ENCODE measurements at regions not wholly inside any gene's neighbourhood (a gene's known extent, or its start where the extent isn't known, plus 50 kb on each side); places are given as distances from the start of the nearest gene placed in this dataset.

DNA sequence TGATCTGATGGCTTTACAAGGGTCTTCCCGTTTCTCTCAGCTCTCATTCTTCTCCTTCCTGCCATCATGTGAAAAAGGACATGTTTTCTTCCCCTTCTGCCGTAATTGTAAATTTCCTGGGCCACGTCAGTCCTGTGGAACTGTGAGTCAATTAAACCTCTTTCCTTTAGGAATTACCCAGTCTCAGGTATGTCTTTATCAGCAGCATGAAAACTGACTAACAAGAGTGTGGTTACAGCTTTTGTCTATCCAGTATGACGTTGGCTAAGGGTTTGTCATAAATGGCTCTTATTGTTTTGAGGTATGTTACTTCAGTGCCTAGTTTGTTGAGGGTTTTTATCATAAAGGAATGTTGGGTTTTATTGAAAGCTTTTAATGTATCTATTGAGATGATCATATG lies 501.6 kb downstream of the CAAP1 start:
- no TSS peak for BruUV-seq (replicated peaks)
- ChIA-PET CTCF (no interaction called here), POLR2A (ENCODE audit: low non-redundant PET) (no interaction called here)

DNA sequence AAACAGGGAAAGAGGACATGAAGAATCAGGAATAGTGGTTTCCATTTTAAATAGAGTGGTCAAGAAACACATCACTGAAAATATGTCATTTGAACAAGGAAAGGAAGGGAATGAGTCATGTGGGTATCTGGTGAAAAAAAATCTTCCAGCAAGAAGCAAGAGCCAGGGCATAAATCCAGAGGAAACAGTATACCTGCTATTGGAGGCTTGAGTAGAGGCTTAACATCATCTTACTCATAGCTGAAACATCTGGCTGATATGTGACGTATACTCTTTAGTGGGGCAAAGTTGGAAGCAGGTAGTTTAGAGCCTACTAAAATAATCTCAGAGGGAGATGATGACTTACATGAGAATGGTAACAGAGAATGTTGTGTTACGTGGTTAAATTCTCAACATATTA lies 517.2 kb downstream of the CAAP1 start:
- Histone ChIP-seq H3K27me3 (replicated peaks; ENCODE audit: insufficient read depth, low read depth, low read length, poor library complexity) (no peaks in the 10 kb centered on the region), H3K4me3 (ENCODE audit: low read depth, low read length, poor library complexity, severe bottlenecking) (no peak overlapping the region), H3K36me3 (ENCODE audit: insufficient read depth, low read length, poor library complexity, severe bottlenecking) (no peaks in the 10 kb centered on the region), H3K4me1 (ENCODE audit: insufficient read depth, low read length, poor library complexity, severe bottlenecking) (no peaks in the 10 kb centered on the region), H3K9me3 (ENCODE audit: low read depth, low read length, poor library complexity, severe bottlenecking) (no peaks in the 10 kb centered on the region), H3K27ac (ENCODE audit: low read depth, low read length, poor library complexity, severe bottlenecking) (no peak overlapping the region)
- ChIA-PET POLR2A (ENCODE audit: low non-redundant PET) (no interaction called here), CTCF (no interaction called here)
- no peak for TF ChIP-seq EZH2 (IDR thresholded peaks at IDR 0.05; ENCODE audit: borderline replicate concordance, low read depth, low read length, poor library complexity, severe bottlenecking)
- TF ChIP-seq, protein P1, sequence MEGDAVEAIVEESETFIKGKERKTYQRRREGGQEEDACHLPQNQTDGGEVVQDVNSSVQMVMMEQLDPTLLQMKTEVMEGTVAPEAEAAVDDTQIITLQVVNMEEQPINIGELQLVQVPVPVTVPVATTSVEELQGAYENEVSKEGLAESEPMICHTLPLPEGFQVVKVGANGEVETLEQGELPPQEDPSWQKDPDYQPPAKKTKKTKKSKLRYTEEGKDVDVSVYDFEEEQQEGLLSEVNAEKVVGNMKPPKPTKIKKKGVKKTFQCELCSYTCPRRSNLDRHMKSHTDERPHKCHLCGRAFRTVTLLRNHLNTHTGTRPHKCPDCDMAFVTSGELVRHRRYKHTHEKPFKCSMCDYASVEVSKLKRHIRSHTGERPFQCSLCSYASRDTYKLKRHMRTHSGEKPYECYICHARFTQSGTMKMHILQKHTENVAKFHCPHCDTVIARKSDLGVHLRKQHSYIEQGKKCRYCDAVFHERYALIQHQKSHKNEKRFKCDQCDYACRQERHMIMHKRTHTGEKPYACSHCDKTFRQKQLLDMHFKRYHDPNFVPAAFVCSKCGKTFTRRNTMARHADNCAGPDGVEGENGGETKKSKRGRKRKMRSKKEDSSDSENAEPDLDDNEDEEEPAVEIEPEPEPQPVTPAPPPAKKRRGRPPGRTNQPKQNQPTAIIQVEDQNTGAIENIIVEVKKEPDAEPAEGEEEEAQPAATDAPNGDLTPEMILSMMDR (conservative IDR thresholded peaks at IDR 0.05; ENCODE audit: low read depth, low read length), result no peak
- intact Hi-C loops (cut with micrococcal nuclease; ENCODE audit: unreplicated experiment), result no loop called here
- no TSS peak for BruUV-seq (replicated peaks)
- no peak for DNase-seq (ENCODE audit: low spot score)

More for the DNA sequence above, 501.6 kb downstream of the CAAP1 start:
- Histone ChIP-seq H3K4me1 (ENCODE audit: insufficient read depth, low read length, poor library complexity, severe bottlenecking) (no peaks in the 10 kb centered on the region), H3K27ac (ENCODE audit: low read depth, low read length, poor library complexity, severe bottlenecking) (no peak overlapping the region), H3K36me3 (ENCODE audit: insufficient read depth, low read length, poor library complexity, severe bottlenecking) (no peaks in the 10 kb centered on the region), H3K9me3 (ENCODE audit: low read depth, low read length, poor library complexity, severe bottlenecking) (no peaks in the 10 kb centered on the region), H3K27me3 (replicated peaks; ENCODE audit: insufficient read depth, low read depth, low read length, poor library complexity) (no peaks in the 10 kb centered on the region), H3K4me3 (ENCODE audit: low read depth, low read length, poor library complexity, severe bottlenecking) (no peak overlapping the region)
- TF ChIP-seq EZH2 (IDR thresholded peaks at IDR 0.05; ENCODE audit: borderline replicate concordance, low read depth, low read length, poor library complexity, severe bottlenecking), result no peak
- TF ChIP-seq, protein P1 (conservative IDR thresholded peaks at IDR 0.05; ENCODE audit: low read depth, low read length), result no peak
- DNase-seq (ENCODE audit: low spot score), result no peak
- intact Hi-C loops (cut with micrococcal nuclease; ENCODE audit: unreplicated experiment), result no loop called here

DNA sequence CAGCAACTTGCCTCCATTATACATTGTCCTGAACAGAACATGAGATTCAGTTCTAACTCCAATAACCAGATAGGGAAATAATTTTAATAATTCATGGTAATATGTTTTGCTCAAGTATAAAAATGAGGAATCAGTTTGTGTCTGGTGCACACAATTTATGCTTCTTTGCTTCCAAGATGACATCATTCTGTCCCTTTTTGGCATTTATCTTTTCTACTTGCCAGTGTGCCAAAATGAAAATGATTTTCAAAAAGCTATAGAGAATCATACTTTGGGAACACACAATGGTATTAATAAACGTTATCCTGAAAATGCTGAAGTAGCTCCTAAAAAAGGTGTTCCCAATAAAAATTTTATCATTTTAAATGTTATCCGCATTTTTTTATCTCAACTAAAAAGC lies 519.0 kb downstream of the CAAP1 start:
- H3K36me3 ChIP-seq (ENCODE audit: insufficient read depth, low read length, poor library complexity, severe bottlenecking), result no peaks in the 10 kb centered on the region
- POLR2A ChIA-PET (ENCODE audit: low non-redundant PET), result no interaction called here

More for the DNA sequence above, 519.0 kb downstream of the CAAP1 start:
- Histone ChIP-seq H3K27me3 (replicated peaks; ENCODE audit: insufficient read depth, low read depth, low read length, poor library complexity) (no peaks in the 10 kb centered on the region), H3K4me1 (ENCODE audit: insufficient read depth, low read length, poor library complexity, severe bottlenecking) (no peaks in the 10 kb centered on the region), H3K27ac (ENCODE audit: low read depth, low read length, poor library complexity, severe bottlenecking) (no peak overlapping the region), H3K9me3 (ENCODE audit: low read depth, low read length, poor library complexity, severe bottlenecking) (no peaks in the 10 kb centered on the region), H3K4me3 (ENCODE audit: low read depth, low read length, poor library complexity, severe bottlenecking) (no peak overlapping the region)
- intact Hi-C loops (cut with micrococcal nuclease; ENCODE audit: unreplicated experiment), result no loop called here
- CTCF ChIA-PET, result no interaction called here
- no peak for DNase-seq (ENCODE audit: low spot score)
- no peak for TF ChIP-seq EZH2 (IDR thresholded peaks at IDR 0.05; ENCODE audit: borderline replicate concordance, low read depth, low read length, poor library complexity, severe bottlenecking)
- TF ChIP-seq, protein P1 (conservative IDR thresholded peaks at IDR 0.05; ENCODE audit: low read depth, low read length), result no peak
- BruUV-seq (replicated peaks), result no TSS peak

All from A673 (cell line).